CD4-positive, alpha-beta T cell (primary cell): ENCODE measurements at regions not wholly inside any gene's neighbourhood (a gene's known extent, or its start where the extent isn't known, plus 50 kb on each side); places are given as distances from the start of the nearest gene placed in this dataset.

Source experiments
- ATAC-seq: fragments of 200-7000 bp; cut with Tn5 transposase; one replicate; pipeline ENCODE4 v1.10.0; 2022; ENCODE audit warnings: mild to moderate bottlenecking; ENCODE audit not compliant: poor library complexity
- CTCF ChIA-PET: fragments of 350-600 bp; sonication (Branson Sonifier 250); formaldehyde crosslinking; loops from one replicate; lab custom pipeline; 2021; ENCODE audit warnings: antibody characterized with exemption, inconsistent platforms; lab: Charles Lee
- POLR2A ChIA-PET: fragments of 350-600 bp; sonication (Branson Sonifier 250); formaldehyde crosslinking; loops from one replicate; lab custom pipeline; 2021; ENCODE audit warnings: antibody characterized with exemption, inconsistent platforms; lab: Charles Lee
- DNase-seq, 14 experiments: peaks; one replicate each; pipeline ENCODE4 v3.0.0-alpha.2; 2013 to 2020; ENCODE audit warnings: mixed read lengths in 2 of 14
- H3K27ac ChIP-seq, 2 donors: one replicate each; pipeline versions ENCODE4 v1.5.1 to v1.7.0; 2013; ENCODE audit warnings: low read length in 2 of 2, low read depth in 1 of 2, mild to moderate bottlenecking in 1 of 2
- H3K27me3 ChIP-seq, 2 experiments: 1 replicate in 1 of 2; 2 replicates in 1 of 2; pipeline versions ENCODE4 v1.6.1 to v1.7.0; 2013; ENCODE audit warnings: low read length in 2 of 2, control low read depth in 1 of 2, mild to moderate bottlenecking in 1 of 2, moderate library complexity in 1 of 2; ENCODE audit not compliant: insufficient read depth in 2 of 2, control insufficient read depth in 1 of 2
- H3K36me3 ChIP-seq: one replicate; pipeline ENCODE4 v1.6.1; 2013; ENCODE audit warnings: low read length, control low read depth; ENCODE audit not compliant: insufficient read depth
- H3K4me1 ChIP-seq: one replicate; pipeline ENCODE4 v1.6.1; 2013; ENCODE audit warnings: low read length, control low read depth; ENCODE audit not compliant: insufficient read depth
- H3K4me3 ChIP-seq: one replicate; pipeline ENCODE4 v1.5.1; 2013; ENCODE audit warnings: mild to moderate bottlenecking, low read length, moderate library complexity
- H3K9me3 ChIP-seq, 2 experiments: 1 replicate in 1 of 2; 2 replicates in 1 of 2; pipeline versions ENCODE4 v1.6.1 to v1.7.0; 2013; ENCODE audit warnings: low read length in 2 of 2, mild to moderate bottlenecking in 2 of 2, control low read depth in 1 of 2, moderate library complexity in 1 of 2; ENCODE audit not compliant: control insufficient read depth in 1 of 2, insufficient read depth in 1 of 2
- H3K27ac Mint-ChIP-seq: one replicate; pipeline ENCODE4 v1.8.0; 2020; ENCODE audit warnings: mixed read lengths
- H3K27me3 Mint-ChIP-seq: one replicate; pipeline ENCODE4 v1.8.0; 2021; ENCODE audit warnings: mixed read lengths
- H3K36me3 Mint-ChIP-seq: one replicate; pipeline ENCODE4 v1.8.0; 2021; ENCODE audit warnings: low read depth, mixed read lengths
- H3K4me1 Mint-ChIP-seq: one replicate; pipeline ENCODE4 v1.8.0; 2021; ENCODE audit warnings: low read depth, mixed read lengths
- H3K4me3 Mint-ChIP-seq: one replicate; pipeline ENCODE4 v1.8.0; 2020; ENCODE audit warnings: mild to moderate bottlenecking, mixed read lengths
- H3K9me3 Mint-ChIP-seq: one replicate; pipeline ENCODE4 v1.8.0; 2020; ENCODE audit warnings: mixed read lengths
- CTCF ChIP-seq: fragments of 200-600 bp; IDR thresholded peaks from one replicate; pipeline ENCODE4 v1.8.0; 2022; ENCODE audit warnings: antibody characterized with exemption, mild to moderate bottlenecking
- intact Hi-C, 2 experiments: fragments of 100-400 bp; cut with DNase I in 1 of 2; cut with micrococcal nuclease in 1 of 2; formaldehyde crosslinking; loops; one replicate each; pipeline versions ENCODE4 v1.15.1 to v1.9.0; 2023 to 2025; cut with DNase I, micrococcal nuclease

DNA sequence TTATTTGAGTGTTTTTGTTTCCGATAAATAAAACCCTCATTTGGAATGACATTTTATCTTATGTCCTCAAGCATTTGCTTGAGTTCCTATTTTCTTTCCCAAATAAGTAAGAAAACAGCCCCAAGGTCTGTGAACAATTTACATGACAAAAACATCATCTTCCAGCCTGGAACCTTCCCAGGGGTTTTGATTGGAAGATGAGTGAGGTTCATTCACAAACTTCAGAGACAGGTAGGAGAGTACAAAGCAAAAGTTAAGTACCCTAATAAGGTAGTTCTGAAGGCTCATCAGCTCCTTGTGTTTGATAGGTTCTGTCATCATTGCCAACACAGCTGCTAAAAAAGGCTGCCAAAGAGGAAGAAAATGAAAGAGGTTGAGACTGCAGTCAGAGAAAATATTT is 772.8 kb downstream of the CDH8 start:
- Mint-ChIP-seq H3K9me3 (peaks cover 12% of the 10 kb centered on the region), H3K4me3 (no peak overlapping the region), H3K36me3 (no peaks in the 10 kb centered on the region), H3K27ac (no peak overlapping the region), H3K4me1 (no peaks in the 10 kb centered on the region), H3K27me3 (no peaks in the 10 kb centered on the region)
- H3K27ac ChIP-seq, result no peak overlapping the region
- ChIA-PET POLR2A (no interaction called here), CTCF (no interaction called here)
- no peaks in the 10 kb centered on the region for H3K4me1 ChIP-seq
- H3K9me3 ChIP-seq, result peaks cover 0 to 9% of the 10 kb centered on the region in 2 experiments
- no peak for DNase-seq
- intact Hi-C loops, result no loop called here
- H3K4me3 ChIP-seq, result no peak overlapping the region
- no peaks in the 10 kb centered on the region for H3K27me3 ChIP-seq
- no peaks in the 10 kb centered on the region for H3K36me3 ChIP-seq
- no peak for ATAC-seq
- TF ChIP-seq CTCF, result no peak

DNA sequence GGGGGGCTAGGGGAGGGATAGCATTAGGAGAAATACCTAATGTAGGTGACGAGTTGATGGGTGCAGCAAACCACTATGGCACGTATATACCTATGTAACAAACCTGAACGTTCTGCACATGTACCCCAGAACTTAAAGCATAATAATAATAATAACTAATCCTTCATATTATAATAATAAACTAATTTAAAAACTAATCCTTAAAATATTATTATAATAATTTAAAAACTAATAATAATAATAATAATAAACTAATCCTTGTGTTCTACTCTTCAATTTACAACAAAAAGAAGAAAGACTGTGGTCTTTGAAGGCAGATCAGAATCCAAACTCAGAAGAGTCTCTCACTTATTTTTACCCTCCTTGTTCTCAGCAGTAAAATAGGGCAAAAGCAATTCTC is 774.9 kb downstream of the CDH8 start:
- Histone ChIP-seq H3K9me3 (peaks cover 0 to 13% of the 10 kb centered on the region in 2 experiments), H3K27ac (no peak overlapping the region), H3K36me3 (no peaks in the 10 kb centered on the region), H3K4me3 (no peak overlapping the region), H3K27me3 (no peaks in the 10 kb centered on the region), H3K4me1 (no peaks in the 10 kb centered on the region)
- Mint-ChIP-seq H3K9me3 (peaks cover 9% of the 10 kb centered on the region), H3K27me3 (no peaks in the 10 kb centered on the region), H3K4me1 (no peaks in the 10 kb centered on the region), H3K27ac (no peak overlapping the region), H3K4me3 (no peak overlapping the region), H3K36me3 (no peaks in the 10 kb centered on the region)
- POLR2A ChIA-PET, result no interaction called here
- no peak for TF ChIP-seq CTCF
- DNase-seq (no peak), ATAC-seq (no peak)
- intact Hi-C loops, result no loop called here
- CTCF ChIA-PET, result no interaction called here

- Histone ChIP-seq H3K27ac (no peak overlapping the region), H3K27me3 (no peaks in the 10 kb centered on the region), H3K36me3 (no peaks in the 10 kb centered on the region), H3K4me3 (no peak overlapping the region), H3K9me3 (peaks cover 20 to 23% of the 10 kb centered on the region in 2 experiments), H3K4me1 (no peaks in the 10 kb centered on the region)
- Mint-ChIP-seq H3K36me3 (no peaks in the 10 kb centered on the region), H3K27me3 (no peaks in the 10 kb centered on the region), H3K27ac (no peak overlapping the region), H3K9me3 (peaks cover 14% of the 10 kb centered on the region), H3K4me3 (no peak overlapping the region), H3K4me1 (no peaks in the 10 kb centered on the region)
- POLR2A ChIA-PET, result no interaction called here
- TF ChIP-seq CTCF, result no peak
- ATAC-seq, result no peak
- CTCF ChIA-PET, result no interaction called here
- intact Hi-C loops, result no loop called here
- no peak for DNase-seq
These were observed 789.6 kb downstream of the CDH8 start for GRCh38 chr16:61246592-61246991.
